AG10803 (cell line): ENCODE measurements at regions not wholly inside any gene's neighbourhood (a gene's known extent, or its start where the extent isn't known, plus 50 kb on each side); places are given as distances from the start of the nearest gene placed in this dataset.
A peak's percentile ranks its signal among the peaks of the same experiment; 100 is the strongest.
"Not testable (repeated sequence)": the region's sequence is repeated elsewhere in the genome, so short reads cannot be mapped to it uniquely, and the experiment has no call there.

Experiments used
- DNase-seq: peaks from one replicate; pipeline ENCODE4 v3.0.0; 2010; ENCODE audit warnings: low read depth
- H3K4me3 ChIP-seq: 2 replicates; pipeline ENCODE4 v1.5.1; 2011; ENCODE audit warnings: mild to moderate bottlenecking, low read length, control low read depth
- TF ChIP-seq, protein P1 (sequence below): conservative IDR thresholded peaks from 2 replicates; pipeline ENCODE4 v1.5.1; 2011; ENCODE audit warnings: mild to moderate bottlenecking, low read length, control low read depth, inconsistent platforms

DNA sequence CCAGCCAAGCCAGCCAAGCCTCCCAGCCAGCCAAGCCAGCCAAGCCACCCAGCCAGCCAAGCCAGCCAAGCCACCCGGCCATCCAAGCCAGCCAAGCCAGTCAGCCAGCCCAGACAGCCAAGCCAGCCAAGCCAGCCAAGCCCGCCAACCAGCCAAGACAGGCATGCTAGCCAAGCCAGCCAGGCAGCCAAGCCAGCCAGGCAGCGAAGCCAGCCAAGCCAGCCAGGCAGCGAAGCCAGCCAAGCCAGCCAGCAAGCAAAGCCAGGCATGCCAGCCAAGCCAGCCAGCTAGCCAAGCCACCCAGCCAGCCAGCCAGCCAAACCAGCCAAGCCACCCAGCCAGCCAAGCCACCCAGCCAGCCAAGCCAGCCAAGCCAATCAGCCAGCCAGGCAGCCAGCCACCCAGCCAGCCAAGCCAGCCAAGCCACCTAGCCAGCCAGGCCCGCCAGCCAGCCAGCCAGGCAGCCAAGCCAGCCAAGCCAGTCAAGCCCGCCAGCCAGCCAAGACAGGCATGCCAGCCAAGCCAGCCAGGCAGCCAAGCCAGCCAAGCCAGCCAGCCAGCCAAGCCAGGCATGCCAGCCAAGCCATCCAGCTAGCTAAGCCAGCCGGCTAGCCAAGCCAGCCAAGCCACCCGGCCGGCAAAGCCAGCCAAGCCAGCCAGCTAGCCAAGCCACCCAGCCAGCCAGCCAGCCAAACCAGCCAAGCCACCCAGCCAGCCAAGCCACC lies 318.5 kb upstream of the PLGLB2 start:
- DNase-seq, result not testable (repeated sequence)

DNA sequence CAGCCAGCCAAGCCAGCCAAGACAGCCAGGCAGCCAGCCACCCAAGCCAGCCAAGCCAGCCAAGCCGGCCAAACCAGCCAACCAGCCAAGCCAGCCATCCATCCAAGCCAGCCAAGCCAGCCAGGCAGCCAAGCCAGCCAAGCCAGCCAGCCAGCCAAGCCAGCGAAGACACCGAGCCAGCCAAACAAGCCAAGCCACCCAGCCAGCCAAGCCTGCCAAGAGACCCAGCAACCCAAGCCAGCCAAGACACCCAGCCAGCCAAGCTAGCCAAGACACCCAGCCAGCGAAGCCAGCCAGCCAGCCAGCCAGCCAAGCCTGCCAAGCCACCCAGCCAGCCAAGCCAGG lies 318.0 kb upstream of the PLGLB2 start:
- DNase-seq, H3K4me3 ChIP-seq: not testable (repeated sequence)

More for the DNA sequence above, 318.5 kb upstream of the PLGLB2 start:
- H3K4me3 ChIP-seq, result not testable (repeated sequence)

DNA sequence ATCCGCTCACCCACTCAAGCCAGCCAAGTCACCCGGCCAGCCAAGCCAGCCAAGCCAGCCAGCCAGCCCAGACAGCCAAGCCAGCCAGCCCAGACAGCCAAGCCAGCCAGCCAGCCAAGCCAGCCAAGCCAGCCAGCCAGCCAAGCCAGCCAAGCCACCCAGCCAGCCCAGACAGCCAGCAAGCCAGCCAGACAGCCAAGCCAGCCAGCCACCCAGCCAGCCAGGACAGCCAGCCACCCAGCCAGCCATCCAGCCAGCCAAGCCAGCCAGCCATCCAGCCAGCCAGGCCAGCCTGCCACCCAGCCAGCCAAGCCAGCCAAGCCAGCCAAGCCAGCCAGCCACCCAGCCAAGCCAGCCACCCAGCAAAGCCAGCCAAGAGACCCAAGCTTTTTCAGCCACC lies 316.8 kb upstream of the PLGLB2 start:
- DNase-seq, H3K4me3 ChIP-seq: not testable (repeated sequence)

DNA sequence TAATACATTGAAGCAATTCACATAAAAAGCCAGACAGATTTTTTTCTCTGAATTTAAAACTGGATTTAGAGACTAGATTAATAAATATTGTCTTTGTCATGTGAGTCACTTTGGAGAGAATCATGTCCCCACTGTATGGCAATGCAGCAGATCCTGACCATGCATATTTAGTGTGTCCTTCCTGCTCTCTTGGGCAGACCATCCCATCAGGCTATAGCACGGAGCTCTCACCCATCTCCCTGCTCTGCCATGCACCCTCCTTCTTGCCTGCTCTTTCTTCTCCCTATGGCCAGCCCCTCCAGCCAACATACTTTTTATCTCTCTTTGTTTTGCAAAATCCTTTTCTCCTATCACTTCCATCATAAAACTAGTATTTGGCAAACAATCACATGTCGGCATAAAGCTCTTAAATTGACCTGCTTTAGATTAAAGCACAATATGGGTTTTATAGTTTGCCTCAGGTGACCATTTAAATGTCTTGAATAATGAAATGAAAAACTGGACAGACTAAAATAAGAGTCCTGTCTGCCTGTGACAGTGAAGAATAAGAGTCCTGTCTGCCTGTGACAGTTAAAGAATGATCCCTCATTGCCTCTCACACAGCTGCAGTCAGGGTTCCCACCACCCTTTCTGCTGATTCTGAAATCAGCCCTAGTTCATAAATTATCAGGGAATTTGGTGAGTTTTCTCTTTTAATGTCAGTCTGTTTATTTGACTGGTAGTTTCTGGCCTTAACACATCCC lies 315.0 kb upstream of the PLGLB2 start:
- not testable (repeated sequence) for H3K4me3 ChIP-seq, DNase-seq

DNA sequence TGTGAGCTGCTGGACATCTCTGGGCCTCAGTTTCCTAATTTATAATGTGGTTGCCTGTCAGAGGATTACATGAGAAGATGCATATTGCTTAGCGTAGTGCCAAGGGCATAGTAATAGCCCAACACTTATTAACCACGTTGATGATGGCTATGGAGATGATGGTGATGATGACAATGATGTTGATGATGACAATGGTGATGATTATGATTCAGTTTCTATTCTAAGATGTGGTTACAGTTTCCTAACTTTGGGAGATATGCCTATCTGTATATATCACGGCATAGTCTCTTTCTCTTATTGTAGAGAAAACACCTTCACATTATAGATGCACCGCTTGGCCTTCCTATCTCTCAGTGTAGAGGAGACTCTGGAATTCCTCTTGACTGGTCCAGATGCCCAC lies 311.9 kb upstream of the PLGLB2 start:
- not testable (repeated sequence) for H3K4me3 ChIP-seq, DNase-seq

DNA sequence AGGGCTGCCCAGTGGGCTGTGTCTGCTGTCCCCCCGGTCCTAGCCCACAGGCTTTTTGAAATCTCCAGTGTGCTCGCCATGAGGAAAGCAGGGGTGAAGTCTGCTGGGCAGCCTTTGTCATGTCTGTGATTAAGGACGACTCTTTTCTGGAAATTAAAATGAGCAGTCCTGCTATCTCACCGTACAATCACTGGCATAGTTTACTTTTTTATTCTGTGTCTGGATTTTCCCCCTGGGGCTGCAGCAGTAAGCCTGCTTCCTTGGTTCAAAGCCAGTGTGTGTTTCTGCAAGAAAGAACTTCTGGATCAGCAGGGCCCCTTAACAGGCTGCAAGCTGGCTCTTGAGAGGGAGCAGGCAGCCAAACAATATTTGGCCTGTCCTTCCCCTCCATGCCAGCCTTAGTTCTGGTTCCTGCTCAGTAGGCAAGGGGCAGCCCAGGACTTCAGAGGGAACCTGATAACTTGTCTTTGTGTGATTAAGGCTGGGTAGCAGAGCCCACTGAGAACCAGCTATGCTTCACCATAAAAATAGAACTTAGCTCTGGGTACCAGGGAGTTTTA lies 310.1 kb upstream of the PLGLB2 start:
- DNase-seq, H3K4me3 ChIP-seq: not testable (repeated sequence)

DNA sequence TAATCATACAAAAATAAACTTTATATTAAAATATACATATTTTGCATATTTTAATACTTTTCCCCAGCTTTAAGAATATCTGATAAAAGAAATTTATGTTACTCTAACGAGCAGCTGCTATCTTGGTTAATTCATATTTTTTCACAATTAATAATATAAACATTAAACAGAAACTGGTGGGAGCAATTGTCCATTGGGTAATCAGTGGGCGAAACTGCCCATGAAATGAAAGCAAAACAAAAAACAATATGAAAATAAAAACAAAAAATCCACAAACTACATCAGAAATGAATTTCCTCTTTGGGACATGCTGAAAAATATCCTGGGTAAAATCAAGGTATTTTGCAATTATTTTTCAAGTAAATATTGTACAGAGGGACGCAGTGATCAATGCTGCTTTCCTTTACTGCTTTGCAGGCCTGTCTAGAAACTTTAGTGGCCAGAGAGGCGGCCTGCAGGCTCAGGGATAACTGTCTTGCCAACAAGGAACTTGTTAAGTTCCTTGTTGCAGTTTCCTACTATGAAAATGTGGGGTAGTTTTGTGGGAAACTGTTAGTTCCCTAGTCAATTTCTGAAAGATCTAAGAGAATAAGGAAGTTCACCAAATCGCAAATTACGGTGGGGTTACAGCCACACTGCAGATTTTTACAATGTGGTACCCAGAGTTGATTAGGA lies 309.0 kb upstream of the PLGLB2 start:
- H3K4me3 ChIP-seq, DNase-seq: not testable (repeated sequence)

DNA sequence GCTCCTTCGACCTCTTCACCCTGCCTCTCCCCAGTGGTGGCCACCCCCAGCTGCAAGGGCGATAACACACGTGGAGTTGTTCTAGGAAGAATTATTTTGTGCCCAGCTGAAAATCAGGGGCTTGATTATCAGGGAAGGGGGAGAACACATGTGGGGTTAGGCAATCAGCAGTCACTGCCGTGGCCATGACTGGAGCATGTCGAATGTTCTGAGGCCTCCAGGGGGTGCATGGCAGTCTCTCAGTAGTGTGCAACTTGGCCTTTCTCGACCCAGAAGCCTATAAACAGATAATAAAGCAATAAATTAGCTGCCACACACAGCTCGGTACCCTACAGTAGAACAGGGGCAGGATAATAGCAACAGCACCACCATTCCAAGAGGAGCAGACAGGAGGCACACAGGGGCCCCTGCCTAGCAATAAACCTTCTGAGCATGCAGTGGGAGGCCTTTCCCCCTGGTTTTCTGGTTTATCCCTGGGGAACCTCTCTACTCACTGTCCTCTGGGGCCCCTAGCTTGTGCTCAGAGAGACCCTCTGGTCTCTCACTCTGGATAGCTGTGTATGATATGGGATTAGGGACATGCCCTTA lies 308.2 kb upstream of the PLGLB2 start:
- not testable (repeated sequence) for DNase-seq, H3K4me3 ChIP-seq
- TF ChIP-seq, protein P1, sequence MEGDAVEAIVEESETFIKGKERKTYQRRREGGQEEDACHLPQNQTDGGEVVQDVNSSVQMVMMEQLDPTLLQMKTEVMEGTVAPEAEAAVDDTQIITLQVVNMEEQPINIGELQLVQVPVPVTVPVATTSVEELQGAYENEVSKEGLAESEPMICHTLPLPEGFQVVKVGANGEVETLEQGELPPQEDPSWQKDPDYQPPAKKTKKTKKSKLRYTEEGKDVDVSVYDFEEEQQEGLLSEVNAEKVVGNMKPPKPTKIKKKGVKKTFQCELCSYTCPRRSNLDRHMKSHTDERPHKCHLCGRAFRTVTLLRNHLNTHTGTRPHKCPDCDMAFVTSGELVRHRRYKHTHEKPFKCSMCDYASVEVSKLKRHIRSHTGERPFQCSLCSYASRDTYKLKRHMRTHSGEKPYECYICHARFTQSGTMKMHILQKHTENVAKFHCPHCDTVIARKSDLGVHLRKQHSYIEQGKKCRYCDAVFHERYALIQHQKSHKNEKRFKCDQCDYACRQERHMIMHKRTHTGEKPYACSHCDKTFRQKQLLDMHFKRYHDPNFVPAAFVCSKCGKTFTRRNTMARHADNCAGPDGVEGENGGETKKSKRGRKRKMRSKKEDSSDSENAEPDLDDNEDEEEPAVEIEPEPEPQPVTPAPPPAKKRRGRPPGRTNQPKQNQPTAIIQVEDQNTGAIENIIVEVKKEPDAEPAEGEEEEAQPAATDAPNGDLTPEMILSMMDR, result 0 out of 2 replicates have a peak, but pooled peaks have one; percentile 3

DNA sequence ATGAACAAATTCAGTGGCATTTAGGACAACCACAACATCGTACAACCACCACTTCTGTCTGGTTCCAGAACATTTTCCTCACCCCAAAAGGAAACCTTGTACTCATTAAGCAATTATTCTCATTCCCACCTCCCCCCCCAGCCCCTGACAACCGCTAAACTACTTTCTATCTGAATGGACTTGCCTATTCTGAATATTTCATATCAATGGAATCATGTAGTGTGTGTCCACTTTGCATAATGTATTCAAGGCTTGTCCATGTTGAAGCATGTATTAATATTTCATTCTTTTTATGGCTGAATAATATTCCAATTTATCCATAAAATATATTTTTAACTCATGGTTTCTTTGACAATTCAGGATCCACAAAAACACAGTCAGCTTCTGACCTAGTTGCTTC lies 307.2 kb upstream of the PLGLB2 start:
- DNase-seq, H3K4me3 ChIP-seq: not testable (repeated sequence)

DNA sequence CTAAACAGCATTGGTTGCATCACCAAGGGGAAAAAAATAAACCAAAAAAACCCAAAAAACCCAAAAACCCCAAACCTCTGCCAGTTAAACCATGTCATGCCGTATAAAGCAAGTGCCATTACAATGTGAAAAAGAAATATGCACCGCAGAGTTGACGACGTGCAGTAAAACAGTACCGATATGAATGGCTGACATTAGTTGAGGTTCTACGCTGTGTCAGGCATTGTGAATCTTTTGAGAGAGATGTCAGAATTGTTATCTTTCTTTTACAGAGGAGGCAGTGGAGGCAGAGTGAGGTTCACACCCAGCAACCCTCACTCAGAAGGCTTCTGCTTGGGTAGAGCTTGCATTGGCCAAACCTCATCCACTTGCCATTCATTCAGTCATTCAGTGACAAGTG lies 306.5 kb upstream of the PLGLB2 start:
- H3K4me3 ChIP-seq, DNase-seq: not testable (repeated sequence)

DNA sequence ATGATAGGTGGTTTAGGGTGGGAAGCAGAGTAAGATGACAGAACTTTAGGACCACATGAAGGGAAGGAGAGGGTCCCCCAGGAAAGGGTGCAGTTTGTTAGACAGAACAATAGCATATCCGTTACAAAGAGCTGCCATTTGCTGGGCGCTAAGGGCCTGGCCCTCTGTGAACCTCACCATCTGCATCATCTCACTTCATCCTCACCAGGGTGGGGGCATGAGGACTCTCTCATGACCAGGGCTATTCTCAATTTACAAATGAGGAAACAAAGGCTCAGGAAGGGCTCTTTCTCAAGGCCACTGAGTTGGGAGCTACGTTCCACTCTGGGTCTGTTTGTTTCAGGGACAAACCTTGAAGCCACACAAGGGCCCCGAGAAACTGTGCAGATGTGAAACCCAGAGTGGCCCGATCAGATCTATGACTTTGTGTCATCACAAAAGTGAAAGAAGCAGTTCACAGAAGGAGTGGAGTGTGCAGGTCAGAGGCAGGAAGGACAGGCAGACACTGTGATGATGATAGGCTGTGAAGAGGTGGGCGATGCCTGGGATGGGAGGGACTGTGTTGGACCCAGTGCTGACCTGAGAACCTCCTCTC lies 304.8 kb upstream of the PLGLB2 start:
- DNase-seq, H3K4me3 ChIP-seq: not testable (repeated sequence)

DNA sequence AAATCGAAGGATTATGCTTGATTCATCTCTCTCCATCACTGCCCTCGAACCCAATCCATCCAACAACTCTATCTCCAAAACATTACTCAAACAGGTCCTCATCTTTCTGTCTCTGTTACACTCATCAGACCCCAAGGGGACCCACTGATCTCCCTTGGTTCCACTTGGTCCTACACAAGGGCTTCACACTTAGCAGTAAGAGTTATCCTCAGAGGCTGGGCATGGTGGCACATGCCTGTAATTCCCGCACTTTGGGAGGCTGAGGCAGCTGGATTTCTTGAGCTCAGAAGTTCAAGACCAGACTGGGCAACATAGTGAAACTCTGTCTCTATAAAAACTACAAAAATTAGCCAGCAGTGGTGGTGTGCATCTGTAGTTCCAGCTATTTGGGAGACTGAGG lies 302.9 kb upstream of the PLGLB2 start:
- not testable (repeated sequence) for DNase-seq, H3K4me3 ChIP-seq

DNA sequence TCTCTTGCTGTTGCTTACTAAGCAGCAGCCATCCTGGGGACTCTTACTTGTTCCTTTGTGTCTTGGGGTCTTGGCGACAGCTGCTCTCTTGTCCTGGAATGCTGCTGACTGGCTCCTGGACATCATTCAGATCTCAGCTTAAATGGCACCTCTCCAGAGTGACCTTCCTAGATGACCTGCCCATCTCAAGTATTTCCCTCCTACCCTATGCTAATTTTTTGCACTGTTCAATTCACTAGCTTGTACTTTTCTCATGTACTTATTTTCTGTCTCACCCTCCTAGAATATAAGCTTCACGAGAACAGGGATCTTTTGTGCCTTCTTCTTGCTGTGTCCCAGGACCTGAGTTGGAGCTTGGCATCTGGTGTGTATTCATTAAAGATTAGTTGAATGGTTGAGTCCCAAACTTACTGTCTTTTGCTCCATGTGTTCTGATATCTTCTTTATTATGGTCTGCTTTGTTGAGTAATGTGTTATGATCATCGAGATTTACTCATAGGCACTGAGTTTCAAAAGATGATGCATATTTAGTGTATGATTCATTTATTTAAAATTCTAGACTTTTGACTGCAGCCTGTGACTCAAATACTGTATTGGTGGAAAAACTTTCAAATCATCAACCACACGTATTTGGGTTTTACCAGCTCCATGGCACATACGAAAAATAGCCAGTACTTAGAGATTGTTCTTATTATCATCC lies 302.1 kb upstream of the PLGLB2 start:
- H3K4me3 ChIP-seq, result not testable (repeated sequence)
- peak; percentile 30 for DNase-seq

DNA sequence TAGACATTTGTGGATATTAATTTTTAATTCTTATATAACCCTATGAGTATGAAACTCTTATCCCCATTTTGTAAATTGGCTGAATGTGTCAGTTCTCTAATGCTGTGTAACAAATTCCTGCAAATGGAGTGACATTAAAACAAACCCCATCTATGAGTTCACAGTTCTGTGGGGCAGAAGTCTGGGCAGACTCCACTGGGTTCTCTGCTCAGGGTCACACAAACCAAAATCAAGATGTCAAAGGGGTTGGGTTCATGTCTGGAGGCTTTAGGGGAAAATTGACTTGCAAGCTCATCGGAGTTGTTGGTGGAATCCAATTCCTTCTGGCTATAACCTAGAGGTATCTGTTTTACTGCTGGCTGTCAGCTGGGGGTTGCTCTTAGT lies 301.6 kb upstream of the PLGLB2 start:
- DNase-seq, result not testable (repeated sequence)

DNA sequence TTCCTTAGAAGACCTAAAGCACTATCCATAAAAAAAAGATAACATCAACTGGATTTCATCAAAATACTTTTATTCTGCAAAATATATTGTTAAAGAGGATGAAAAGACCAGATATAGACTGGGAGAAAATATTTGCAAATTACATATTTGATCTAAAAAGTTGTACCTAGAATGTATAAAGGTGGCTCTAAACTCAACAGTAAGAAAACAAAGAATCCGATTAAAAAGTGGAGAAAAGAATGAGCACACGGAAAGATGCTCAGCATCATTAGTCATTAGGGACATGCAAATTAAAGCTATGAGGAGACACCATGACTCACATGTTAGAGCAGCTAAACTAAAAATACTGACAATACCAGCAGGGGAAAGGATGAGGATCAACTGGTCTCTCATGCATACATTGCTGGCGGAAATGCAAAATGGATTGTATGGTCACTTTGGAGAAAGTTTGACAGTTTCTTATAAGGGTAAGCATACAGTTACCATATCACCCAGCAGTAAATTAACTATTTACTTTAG lies 298.4 kb upstream of the PLGLB2 start:
- not testable (repeated sequence) for DNase-seq, H3K4me3 ChIP-seq

More for the DNA sequence above, 301.6 kb upstream of the PLGLB2 start:
- H3K4me3 ChIP-seq, result not testable (repeated sequence)

DNA sequence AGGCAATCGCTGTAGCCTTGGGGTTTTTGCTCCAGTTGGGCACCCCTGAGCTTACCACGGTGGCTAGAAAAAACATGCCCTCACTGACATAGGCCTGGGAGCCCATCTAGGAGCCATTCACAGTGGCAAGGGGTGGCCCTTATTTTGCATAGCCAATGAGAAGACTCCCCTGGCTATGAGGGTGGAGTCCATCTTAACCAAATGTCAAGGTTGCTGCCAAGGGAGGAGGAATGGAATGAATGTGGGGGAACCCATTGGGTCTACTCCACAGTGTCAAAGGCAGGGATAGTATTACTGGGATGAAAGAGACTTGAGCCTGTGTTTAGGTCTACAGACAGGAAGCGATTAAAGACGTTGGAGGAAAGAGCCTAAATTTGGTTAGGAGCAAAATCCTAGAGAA lies 295.7 kb upstream of the PLGLB2 start:
- H3K4me3 ChIP-seq, result not testable (repeated sequence)
- peak; percentile 48 for DNase-seq

DNA sequence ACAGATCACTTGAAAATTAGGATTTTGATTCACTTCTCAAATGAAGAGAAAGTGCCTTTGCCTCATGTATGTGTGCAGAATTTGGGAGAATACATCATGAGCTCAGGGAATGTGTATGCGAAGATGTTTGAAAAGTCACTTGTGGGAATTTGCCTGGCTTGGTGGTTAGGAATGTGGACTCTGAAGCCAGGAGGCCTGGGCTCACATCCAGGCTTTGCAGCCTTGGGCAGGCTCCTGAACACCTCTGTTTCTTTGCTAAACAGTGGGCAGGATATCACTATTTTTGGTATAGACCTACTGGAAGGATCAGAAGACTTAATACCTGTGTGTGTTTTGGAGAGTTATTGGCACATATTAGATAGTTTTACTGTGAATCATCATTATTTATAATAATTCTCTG lies 295.0 kb upstream of the PLGLB2 start:
- not testable (repeated sequence) for H3K4me3 ChIP-seq
- peak; percentile 92 for DNase-seq
